ENCODE measurements at regions not wholly inside any gene's neighbourhood (a gene's known extent, or its start where the extent isn't known, plus 50 kb on each side); places are given as distances from the start of the nearest gene placed in this dataset.
"Not testable (repeated sequence)": the region's sequence is repeated elsewhere in the genome, so short reads cannot be mapped to it uniquely, and the experiment has no call there.

GRCh38 chr1:19554090-19554489 is 68.8 kb upstream of the CAPZB start:
- H3K4me3 ChIP-seq (ENCODE audit: low read depth, low read length) = no peak overlapping the region
- no peak for DNase-seq (ENCODE audit: low read depth)
- TF ChIP-seq CTCF (conservative IDR thresholded peaks at IDR 0.05; ENCODE audit: low read depth, low read length) = no peak

GRCh38 chr1:19552291-19553010 is 67.1 kb upstream of the CAPZB start:
- H3K4me3 ChIP-seq (ENCODE audit: low read depth, low read length) = no peak overlapping the region
- DNase-seq (ENCODE audit: low read depth) = no peak
- no peak for TF ChIP-seq CTCF (conservative IDR thresholded peaks at IDR 0.05; ENCODE audit: low read depth, low read length)

- not testable (repeated sequence) for DNase-seq (ENCODE audit: low read depth)
Observed at GRCh38 chr1:19551837-19552236, 66.5 kb upstream of the CAPZB start.

GRCh38 chr1:19550437-19550836 is 65.1 kb upstream of the CAPZB start:
- H3K4me3 ChIP-seq (ENCODE audit: low read depth, low read length); DNase-seq (ENCODE audit: low read depth): not testable (repeated sequence)

More at GRCh38 chr1:19551837-19552236, 66.5 kb upstream of the CAPZB start:
- H3K4me3 ChIP-seq (ENCODE audit: low read depth, low read length) = not testable (repeated sequence)

- TF ChIP-seq CTCF (conservative IDR thresholded peaks at IDR 0.05; ENCODE audit: low read depth, low read length) = no peak
- DNase-seq (ENCODE audit: low read depth) = no peak
- no peak overlapping the region for H3K4me3 ChIP-seq (ENCODE audit: low read depth, low read length)
Observed at GRCh38 chr1:19547814-19548213, 62.5 kb upstream of the CAPZB start.

- TF ChIP-seq CTCF (conservative IDR thresholded peaks at IDR 0.05; ENCODE audit: low read depth, low read length) = no peak
- H3K4me3 ChIP-seq (ENCODE audit: low read depth, low read length) = no peak overlapping the region
- no peak for DNase-seq (ENCODE audit: low read depth)
Observed at GRCh38 chr1:19536519-19536918, 51.2 kb upstream of the CAPZB start.

- DNase-seq (ENCODE audit: low read depth) = no peak
- no peak overlapping the region for H3K4me3 ChIP-seq (ENCODE audit: low read depth, low read length)
- TF ChIP-seq CTCF (conservative IDR thresholded peaks at IDR 0.05; ENCODE audit: low read depth, low read length) = no peak
Observed at GRCh38 chr1:19535214-19535613, 49.9 kb upstream of the CAPZB start.
